ENCODE measurements at regions not wholly inside any gene's neighbourhood (a gene's known extent, or its start where the extent isn't known, plus 50 kb on each side); places are given as distances from the start of the nearest gene placed in this dataset.

GRCh38 chr1:57483954-57484353, 60.1 kb upstream of the DAB1 start:
- TF ChIP-seq YY1 (IDR thresholded peaks at IDR 0.05; ENCODE audit: low read depth) (no peak), TAF1 (IDR thresholded peaks at IDR 0.05; ENCODE audit: low read depth) (no peak), EP300 (IDR thresholded peaks at IDR 0.05; ENCODE audit: borderline replicate concordance) (no peak), USF1 (IDR thresholded peaks at IDR 0.05) (no peak), REST (IDR thresholded peaks at IDR 0.05; ENCODE audit: low read depth) (no peak), EGR1 (IDR thresholded peaks at IDR 0.05) (no peak), RAD21 (IDR thresholded peaks at IDR 0.05; ENCODE audit: low read depth) (no peak), NFIC (IDR thresholded peaks at IDR 0.05) (no peak)

All from Ishikawa (cell line).